ENCODE measurements at regions not wholly inside any gene's neighbourhood (a gene's known extent, or its start where the extent isn't known, plus 50 kb on each side); places are given as distances from the start of the nearest gene placed in this dataset.
"Not testable (repeated sequence)": the region's sequence is repeated elsewhere in the genome, so short reads cannot be mapped to it uniquely, and the experiment has no call there.

DNA sequence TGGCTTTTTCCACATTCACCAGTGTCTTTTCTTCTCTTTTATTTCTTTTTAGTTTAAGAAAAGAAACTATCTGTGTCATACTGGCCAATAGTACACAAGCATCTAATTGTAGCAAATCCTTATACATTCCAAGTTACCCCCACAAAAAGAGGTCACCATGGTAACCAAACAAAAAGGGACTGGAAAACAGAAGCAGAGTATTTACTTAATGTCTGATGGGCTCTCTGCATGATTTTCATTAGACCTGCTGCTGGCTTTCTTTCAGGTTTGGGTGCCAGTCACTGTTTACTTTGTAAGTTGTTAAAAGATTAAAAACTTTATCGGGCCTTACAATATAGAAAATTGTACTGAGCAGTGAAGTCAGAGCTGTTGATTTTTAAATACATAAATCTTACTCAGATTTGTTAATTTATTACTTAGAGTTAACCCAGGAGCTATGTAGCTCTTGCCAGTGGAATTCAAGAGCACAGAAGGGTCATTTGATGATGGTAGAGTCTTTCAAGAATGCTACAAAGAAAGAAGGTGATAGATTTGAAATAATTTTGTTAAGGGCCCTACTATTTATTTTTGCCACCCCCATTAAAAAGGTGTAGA, 123.9 kb downstream of the BRMS1L start:
- in situ Hi-C loops (cut with HindIII; ENCODE audit: low sequenced_read_pairs), result no loop called here

DNA sequence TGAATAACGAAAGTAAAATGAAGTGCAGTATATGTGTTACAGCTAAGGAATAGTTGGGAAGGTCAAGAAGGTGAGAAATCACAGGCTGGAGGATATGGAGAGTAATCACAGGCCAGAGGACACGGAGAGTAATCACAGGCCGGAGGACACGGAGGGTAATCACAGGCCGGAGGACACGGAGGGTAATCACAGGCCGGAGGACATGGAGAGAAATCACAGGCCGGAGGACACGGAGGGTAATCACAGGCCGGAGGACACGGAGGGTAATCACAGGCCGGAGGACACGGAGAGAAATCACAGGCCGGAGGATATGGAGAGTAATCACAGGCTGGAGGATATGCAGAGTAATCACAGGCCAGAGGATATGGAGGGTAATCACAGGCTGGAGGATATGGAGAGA, 121.8 kb downstream of the BRMS1L start:
- in situ Hi-C loops (cut with HindIII; ENCODE audit: low sequenced_read_pairs), result not testable (repeated sequence)

DNA sequence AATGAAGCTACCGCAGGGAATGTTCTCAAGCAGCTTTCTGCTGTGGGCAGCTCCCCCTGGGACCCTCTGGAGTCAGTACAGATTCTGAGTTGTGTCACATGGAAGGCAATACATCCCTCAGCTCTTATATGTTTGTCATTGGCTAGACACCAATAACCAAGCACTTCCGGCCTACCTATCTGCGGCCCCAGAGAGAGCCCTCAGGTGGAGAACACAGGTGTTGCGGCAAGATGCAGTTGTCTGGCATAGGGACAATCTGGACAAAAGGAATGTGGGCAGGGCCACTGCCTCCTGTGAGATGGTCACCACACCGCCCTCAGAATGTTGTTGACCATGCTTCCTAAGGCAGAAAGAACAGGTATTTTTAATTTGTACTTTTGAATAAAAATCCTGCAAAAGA, 118.7 kb downstream of the BRMS1L start:
- in situ Hi-C loops (cut with HindIII; ENCODE audit: low sequenced_read_pairs), result no loop called here

DNA sequence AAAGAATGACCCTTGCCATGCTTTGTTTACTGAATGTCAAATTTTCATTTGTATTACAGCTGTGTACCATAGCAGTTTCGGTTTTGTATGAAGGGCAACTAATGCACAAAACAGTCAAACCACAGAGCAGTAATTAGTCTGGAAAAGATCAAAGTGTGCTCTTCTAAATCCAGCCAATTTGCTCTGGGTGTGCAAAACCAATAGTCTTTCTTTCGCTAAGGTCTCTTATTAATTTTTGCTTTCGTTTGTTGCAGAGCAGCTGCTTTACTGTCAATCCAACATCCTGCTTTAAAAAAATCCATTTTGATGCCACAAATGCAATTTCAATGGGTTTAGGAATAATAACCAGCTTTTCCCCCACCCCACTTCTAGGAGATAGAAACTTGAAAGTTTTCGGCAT, 114.2 kb downstream of the BRMS1L start:
- in situ Hi-C loops (cut with HindIII; ENCODE audit: low sequenced_read_pairs), result no loop called here

DNA sequence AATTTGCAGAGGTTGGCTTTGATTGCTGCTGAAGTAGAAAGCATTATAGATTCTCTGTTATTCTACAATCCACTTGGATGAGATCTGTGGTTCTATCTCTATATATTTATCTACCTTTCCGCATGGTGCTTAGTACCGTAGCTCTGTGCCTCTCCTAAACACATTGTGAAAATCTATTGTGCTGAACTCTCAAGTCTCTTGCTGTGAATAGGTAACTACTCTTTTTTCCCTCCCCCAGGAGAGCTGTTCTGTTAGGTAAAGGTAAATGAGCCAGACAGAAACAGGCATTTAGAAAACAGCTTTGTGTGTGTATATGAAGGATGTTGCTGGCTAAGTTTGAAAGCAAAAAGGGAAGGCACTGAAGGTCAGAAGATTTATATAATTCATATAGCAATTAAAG, 112.6 kb downstream of the BRMS1L start:
- in situ Hi-C loops (cut with HindIII; ENCODE audit: low sequenced_read_pairs), result no loop called here

DNA sequence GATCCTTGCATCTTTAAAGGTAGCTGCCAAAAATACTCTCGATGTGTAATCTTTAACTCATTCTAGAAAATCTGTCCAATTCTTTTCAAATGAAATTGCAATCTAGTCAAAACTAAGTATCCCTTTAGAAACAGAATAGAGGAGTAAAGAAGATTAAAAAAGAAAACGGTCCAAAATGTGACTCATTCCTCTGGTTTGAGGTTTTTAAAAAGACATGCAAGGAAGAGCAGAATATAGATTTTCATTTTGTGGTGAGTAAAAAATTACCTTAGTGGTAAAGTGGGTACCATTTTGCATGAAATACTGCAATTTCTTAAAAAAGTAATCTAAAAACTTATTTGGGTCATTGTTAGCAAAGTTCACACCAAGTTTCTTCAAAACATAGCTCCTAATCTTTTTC, 108.4 kb downstream of the BRMS1L start:
- in situ Hi-C loops (cut with HindIII; ENCODE audit: low sequenced_read_pairs), result no loop called here

DNA sequence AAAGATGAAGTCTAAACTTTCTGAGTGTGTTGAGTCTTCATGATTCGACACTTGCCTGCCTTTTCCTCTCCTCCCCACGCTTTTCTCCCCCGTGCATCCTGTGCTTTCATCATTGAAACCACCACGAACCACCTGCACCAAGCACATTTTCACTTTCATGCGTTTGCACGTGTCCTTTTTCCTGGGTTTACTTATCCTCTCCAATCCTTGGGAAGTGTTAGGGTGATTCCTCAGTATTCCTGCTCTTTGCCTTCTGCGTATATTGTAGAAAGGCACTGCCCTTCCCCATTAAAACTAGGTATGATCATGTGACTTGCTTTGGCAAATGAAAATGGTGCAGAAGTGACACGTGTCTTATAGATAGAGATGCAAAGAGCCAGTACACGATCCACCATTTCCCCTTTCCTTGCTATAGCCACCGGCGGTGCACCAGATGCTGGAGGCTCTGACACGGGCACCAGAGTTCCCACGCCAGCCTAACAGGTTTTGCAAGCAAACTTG, 106.6 kb downstream of the BRMS1L start:
- in situ Hi-C loops (cut with HindIII; ENCODE audit: low sequenced_read_pairs), result no loop called here

DNA sequence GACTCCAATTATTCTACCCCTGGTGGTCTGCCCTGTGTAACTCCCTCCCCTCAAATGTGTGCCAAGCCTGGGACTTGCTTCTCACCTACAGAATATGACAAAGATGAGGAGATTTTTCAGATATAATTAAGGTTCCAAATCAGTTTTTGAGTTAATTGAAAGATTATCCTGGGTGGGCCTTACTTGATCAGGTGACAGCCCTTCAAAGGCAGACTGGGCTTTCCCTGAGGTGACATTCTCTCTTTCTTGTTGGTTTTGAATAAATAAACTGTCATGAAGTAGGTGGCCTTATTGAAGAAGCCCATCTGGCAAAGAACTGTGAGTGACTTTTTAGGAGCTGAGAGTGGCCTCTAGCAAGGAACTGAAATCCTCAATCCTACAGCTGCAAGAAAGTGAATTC, 106.0 kb downstream of the BRMS1L start:
- in situ Hi-C loops (cut with HindIII; ENCODE audit: low sequenced_read_pairs), result no loop called here

DNA sequence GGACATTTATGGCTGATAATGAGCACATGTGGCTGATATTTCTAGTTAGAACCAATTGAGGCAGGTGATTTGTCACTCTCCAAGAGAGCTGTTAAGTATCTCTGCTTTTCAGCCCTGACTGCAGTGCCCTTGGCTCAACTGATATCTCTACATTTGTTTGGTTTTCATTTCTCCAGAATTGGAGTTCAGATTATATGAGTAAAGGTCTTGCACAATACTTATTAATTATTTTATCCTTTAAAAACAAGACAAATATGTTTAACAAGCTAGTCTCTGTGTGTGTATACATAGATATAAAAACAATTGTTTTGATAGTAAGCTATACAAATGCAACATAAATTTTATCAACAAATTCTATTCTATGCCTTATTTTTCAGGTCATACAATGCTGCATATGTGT, 105.2 kb downstream of the BRMS1L start:
- in situ Hi-C loops (cut with HindIII; ENCODE audit: low sequenced_read_pairs), result no loop called here

DNA sequence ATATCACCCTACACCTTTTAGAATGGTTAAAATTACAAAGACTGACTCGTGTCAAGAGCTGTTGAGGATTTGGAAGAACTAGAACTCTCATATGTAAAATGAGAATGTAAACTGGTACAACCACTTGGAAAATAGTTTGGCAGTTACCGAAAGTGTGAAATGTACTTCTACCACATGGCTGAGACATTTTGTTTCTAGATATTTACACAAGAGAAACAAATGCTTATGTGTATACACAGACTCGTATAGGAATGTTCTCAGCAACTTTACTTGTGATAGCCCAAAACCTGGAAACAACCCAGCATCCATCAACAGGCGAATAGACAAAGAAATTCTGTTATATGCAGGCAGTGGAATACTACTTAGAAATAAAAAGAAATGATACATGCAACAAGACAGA, 103.0 kb downstream of the BRMS1L start:
- in situ Hi-C loops (cut with HindIII; ENCODE audit: low sequenced_read_pairs), result no loop called here

DNA sequence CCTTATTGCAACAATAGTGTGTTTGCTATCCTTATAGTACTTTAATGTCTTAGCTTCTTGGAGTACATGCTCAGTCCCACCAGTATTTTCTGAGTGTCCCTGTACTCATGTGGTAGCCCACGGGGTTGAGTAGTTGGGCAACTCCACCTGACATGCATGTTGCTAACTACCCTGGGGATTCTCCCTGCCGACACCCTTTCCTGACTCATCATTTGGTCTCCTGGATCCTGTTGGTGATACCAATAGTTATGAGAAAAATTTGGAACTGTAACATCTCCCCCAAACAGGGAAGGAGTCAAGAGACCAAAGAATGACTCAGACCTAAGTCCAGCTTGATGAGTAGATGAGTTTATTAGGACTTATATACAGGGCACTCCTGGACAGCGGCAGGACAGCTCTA, 101.6 kb downstream of the BRMS1L start:
- in situ Hi-C loops (cut with HindIII; ENCODE audit: low sequenced_read_pairs), result no loop called here

DNA sequence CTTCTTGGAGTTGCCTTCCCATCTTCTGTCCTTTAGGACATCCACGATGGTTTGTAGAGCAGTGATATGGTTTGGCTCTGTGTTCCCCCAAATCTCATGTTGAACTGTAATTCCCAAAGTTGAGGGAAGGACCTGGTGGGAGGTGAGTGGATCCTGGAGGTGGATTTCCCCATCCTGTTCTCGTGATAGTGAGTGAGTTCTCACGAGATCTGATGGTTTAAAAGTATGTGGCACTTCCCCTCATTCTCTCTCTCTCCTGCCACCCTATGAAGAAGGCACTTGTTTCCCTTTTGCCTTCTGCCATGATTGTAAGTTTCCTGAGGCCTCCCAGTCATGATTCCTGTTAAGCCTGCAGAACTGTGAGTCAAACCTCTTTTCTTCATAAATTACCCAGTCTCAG, 99.2 kb downstream of the BRMS1L start:
- in situ Hi-C loops (cut with HindIII; ENCODE audit: low sequenced_read_pairs), result no loop called here

DNA sequence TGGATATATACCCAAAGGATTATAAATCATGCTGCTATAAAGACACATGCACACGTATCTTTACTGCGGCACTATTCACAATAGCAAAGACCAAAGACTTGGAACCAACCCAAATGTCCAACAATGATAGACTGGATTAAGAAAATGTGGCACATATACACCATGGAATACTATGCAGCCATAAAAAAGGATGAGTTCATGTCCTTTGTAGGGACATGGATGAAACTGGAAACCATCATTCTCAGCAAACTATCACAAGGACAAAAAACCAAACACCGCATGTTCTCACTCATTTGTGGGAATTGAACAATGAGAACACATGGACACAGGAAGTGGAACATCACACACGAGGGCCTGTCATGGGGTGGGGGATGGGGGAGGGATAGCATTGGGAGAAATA, 96.5 kb downstream of the BRMS1L start:
- in situ Hi-C loops (cut with HindIII; ENCODE audit: low sequenced_read_pairs), result not testable (repeated sequence)

DNA sequence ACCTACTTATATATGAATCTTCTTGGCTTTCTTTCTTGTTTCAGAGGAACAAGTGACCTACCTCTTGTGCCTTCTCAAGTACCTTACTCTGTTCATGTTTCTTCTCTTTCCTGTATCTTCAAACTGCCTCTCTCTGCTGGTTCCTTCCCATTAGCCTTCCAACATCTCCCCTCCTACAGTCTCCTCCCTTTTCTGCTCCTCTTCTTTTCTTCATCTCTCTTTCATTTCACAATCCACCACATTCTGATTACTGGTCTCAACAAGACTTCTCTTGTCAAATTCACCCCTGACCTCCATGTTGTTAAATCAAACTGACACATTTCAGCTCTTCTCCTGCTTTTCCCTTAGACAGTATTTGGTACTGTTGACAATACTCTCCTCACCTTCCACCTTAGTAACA, 95.6 kb downstream of the BRMS1L start:
- in situ Hi-C loops (cut with HindIII; ENCODE audit: low sequenced_read_pairs), result no loop called here
